Adrenal gland (tissue), 5 donors: ENCODE measurements at regions not wholly inside any gene's neighbourhood (a gene's known extent, or its start where the extent isn't known, plus 50 kb on each side); places are given as distances from the start of the nearest gene placed in this dataset.

Experiments used
- CTCF ChIP-seq, 6 experiments: fragments of 450-650 bp in 4 of 6; fragments of 200-600 bp in 2 of 6; sonication (generic) in 1 of 6; IDR thresholded peaks; 1 replicate in 5 of 6; 2 replicates in 1 of 6; pipeline versions ENCODE4 v1.5.1 to v1.8.0; 2016 to 2021; ENCODE audit warnings: antibody characterized with exemption in 6 of 6, mild to moderate bottlenecking in 2 of 6, moderate library complexity in 1 of 6
- POLR2A ChIP-seq, 2 donors: fragments of 450-650 bp; IDR thresholded peaks; one replicate each; pipeline ENCODE4 v1.6.1; 2017; ENCODE audit warnings: antibody characterized with exemption in 2 of 2, mild to moderate bottlenecking in 2 of 2, moderate library complexity in 1 of 2
- donor health status: DM: no; HTN: no; CAD: no.

GRCh38 chr15:92819278-92820235 is 80.6 kb upstream of the CHD2 start:
- no peak for TF ChIP-seq CTCF (IDR thresholded peaks at IDR 0.05)
- no peak for TF ChIP-seq POLR2A (IDR thresholded peaks at IDR 0.05)
